MV-4-11 (cell line): ENCODE measurements at regions not wholly inside any gene's neighbourhood (a gene's known extent, or its start where the extent isn't known, plus 50 kb on each side); places are given as distances from the start of the nearest gene placed in this dataset.

Experiments used
- DNase-seq: peaks from one replicate; lab custom pipeline; 2025; lab: John Stamatoyannopoulos, UW

DNA sequence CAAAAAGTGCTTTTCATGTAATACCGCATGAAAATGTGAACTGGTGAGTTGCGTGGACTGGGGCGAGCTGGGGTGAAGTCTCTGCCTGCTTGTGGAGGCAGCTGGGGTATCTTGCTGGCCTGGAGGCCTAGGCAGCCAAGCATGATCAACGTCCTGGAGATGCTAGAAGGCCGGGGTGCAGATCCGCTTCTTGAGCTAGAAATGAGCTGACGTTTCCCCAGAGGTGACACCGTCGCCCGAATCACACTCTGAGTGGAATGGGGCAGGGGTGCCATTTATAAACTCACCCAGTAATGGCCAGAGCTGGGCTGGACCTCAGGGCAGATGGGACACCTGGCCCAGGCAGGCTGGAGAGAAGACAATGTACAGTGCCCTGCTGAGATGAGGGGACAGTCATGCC is 1513.0 kb downstream of the TBC1D22A start:
- DNase-seq: no peak

DNA sequence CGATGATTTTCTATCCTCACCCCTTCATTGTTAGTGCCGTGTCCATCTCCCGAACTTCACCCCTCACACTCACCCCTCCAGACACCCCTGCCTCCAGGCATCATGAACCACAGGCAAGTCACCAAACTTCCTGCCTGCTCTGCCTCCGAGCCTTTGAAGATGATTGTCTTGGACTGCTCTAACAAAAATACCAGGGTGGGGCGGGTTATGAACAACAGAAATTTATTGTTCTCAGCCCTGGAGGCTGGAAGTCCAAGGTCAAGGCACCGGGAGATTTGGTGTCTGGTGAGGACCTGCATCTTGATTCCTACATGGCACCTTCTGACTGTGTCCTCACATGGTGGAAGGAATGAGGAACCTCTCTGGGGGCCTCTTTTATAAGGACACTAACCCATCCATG is 1508.3 kb downstream of the TBC1D22A start:
- no peak for DNase-seq

DNA sequence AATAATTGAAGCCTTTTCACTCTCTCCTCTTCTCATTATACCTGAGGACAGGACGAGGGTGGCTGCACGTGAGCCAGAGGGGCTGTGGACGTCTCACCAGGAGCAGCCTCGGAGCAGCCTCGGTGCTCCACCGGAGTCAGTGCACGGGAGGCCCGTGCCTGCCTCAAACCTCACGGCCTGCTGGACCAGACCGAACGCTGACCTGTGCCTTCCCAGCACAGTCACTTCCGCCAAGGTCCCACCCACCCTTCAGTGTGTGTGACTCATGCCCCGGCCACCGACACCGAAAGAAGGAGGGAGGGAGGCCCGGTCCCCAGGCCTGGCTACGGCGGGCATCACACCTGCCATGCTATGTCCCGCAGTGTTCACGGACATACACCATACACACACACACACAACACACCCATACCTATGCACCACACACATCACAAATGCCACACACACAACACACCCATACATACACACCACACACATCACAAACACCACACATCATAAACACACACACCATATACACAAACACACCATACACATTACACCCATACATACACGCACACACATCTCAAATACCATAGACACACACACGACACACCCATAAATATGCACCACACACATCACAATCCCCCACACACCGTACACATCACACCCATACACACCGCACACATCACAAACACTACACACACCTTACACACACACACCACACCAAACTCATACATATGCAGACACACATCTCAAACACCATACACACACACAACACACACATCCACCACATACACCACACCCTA is 1506.5 kb downstream of the TBC1D22A start:
- no peak for DNase-seq

DNA sequence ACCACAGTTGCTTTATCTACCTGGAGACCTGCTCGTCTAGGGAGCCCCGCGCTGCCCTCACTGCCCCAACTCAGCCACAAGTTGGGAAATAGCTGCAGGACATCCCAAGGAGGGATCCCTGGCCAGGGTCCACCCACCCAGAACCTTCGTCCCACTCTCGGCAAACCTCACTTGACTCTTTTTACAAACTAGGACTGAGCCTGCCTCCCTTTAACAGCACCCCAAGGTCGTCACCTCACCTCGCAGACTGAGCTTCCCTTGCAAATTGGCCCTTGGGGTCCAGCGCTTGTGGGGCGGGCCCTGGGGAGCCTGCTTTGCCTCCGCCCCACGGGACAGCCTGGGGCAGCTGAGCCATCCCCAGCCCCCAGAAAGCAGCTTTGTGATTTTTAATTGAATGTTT is 1505.8 kb downstream of the TBC1D22A start:
- DNase-seq: no peak

DNA sequence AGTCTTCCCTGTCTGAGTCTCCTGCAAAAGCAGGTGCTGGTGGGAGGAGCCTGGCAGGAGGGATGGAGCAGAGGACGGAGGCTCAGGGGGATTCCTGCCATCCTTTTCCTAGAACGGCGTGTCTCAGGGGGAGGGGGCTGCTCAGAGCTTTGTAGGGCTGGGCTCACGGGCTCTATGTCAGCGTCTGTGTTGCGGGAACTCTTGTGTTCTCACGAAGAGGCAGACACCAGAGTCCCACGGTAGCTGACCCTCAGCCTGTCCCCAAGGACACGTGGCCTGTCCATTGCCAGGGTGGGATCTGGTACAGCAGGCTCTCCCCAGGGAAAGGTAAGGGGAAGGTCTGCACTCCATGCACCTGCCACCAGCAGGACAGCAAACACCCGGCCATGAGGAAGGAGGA is 1505.2 kb downstream of the TBC1D22A start:
- DNase-seq: no peak

DNA sequence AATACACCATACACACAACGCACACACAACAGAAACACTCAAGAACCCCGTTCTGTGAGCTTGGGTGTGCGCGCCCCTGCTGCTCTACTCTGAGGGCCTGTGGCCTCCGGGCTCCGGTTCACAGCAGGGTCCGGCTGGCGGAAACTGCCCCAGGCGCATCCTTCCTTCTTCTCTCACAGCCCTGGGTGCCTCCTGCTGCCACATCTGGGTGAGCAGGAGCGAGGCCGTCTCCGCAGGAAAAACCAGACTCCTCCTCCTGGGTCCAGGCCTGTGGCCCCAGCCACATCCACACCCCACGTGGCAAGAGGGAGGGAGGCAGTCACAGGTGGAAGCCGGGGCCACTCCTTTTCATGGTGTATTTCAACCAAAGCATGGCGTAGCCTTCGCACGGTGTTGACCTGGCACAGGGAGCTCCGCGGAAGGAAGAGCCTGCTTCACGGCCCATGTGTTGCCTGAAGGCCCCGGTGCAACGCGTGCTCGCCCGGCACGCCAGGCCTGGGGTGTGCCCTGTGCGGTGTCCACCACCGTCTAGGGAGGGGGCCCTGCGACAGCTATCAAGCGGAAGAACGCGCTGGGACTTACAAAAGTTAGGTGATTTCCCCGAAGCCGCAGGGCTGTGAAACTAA is 1502.7 kb downstream of the TBC1D22A start:
- DNase-seq: no peak

DNA sequence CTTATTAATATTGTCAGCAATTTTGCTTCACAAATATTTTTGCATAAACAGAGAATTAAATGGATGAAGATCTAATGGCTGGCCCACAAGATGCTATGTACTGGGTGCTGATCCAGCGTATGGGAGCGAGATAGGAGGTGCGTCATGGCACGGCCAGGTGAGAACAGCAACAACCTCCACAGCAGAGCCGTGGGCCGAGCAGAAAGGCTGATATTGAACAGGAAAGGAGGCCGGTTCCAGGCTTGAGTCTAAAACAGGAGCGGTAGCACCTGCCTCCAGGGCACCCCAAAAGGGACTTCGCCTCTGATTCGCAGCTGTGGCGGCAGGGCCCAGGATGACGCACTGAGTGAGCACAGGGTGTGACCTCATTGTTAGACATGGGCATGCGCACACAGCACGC is 1502.1 kb downstream of the TBC1D22A start:
- no peak for DNase-seq

DNA sequence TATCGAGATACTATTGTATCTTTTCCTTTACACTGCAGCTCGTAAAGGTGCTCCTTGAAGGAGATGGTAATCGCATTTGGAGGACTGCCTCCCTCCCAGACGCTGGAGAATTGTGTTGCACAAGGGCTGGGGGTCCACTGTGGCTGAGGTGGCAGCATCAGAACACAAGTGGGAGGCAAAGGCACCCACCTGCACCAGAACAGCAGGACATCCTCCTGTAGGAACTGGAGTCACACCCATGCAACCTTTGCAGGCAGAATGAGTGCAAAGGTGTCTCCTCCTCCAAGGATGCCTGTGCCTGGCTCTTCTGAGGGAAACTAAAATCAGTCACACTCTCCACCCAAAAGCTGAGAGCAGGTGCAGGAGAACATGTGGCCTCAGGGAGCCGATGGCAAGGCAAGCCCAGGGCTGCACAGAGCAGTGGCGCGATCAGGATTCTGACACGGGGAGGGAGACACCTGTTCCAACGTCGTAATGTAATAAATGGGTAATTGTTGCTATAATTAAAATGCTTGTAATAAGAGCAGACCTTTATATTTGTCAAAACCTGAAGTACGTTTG is 1501.4 kb downstream of the TBC1D22A start:
- no peak for DNase-seq

DNA sequence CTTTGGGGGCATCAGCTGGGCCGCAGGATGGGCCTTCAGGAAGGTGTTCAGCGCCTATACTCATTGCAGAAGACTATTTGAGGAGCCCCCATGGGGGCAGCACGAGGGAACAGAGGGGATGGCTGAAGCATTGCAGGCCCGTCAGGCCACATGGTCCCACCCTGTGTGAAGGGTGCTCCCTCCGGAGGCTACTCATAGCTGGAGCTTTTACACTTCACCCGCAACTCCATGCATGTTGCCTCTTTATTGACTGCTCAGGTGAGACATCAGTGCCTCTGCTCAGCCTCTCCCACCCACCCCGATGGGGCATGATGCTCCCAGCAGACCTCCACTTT is 1500.9 kb downstream of the TBC1D22A start:
- no peak for DNase-seq

DNA sequence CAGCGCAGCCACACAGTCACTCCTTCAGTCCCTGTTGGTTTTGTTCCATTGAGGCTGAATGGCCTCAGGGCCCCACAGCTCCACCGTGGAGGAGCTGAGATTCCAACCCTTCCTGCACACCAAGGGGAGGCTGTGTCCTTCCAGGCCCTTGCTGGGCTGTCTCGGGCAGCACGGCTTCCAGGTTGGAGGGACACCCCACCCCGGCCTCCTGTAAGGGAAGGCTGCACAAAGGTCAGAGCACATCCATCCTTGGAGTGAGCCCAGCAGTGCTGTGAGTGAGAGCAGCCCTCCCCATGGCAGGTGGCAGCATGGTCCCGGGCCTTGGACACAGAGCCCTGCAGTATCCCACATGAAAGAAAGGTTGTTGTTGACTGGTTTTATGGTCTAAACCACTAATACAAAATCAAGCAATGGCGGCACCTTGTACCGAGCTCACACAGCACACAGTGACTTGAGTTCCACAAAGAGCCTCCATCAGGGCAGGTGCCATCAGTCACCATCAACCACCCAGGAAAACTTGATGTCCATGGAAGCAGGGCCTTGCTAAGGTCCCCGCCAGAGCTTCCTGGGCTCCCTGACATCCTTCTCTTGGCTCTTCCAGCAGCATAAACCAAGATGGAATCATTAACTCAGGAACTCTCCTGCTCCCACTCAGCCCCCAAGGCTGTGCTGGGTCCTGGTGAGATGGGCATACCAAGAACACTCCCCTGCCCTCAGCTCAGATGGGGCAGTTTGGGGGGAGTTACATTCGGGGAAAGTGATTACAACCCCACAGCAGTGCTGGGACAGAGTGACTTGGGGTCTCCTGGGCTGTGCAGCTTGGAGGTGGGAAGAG is 1500.4 kb downstream of the TBC1D22A start:
- no peak for DNase-seq

DNA sequence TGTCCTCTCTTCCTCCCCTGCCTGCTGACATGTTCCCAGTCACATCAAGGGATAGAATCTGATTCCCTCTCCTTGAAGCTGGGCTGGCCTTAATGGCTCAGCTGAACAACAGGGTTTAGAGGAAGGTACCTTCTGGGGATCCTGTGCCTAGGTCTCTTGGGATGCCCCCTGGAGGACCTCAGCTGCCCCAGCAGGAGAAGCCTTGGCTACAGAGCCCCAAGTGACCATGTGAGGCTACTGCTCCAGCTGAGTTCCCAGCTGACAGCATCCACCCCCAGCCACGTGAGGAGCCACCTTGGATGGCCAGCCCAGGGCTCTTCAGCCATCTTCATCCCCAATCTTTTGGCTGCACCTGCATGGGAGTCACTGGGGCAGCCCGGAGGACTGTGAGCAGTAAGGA is 1499.3 kb downstream of the TBC1D22A start:
- no peak for DNase-seq

DNA sequence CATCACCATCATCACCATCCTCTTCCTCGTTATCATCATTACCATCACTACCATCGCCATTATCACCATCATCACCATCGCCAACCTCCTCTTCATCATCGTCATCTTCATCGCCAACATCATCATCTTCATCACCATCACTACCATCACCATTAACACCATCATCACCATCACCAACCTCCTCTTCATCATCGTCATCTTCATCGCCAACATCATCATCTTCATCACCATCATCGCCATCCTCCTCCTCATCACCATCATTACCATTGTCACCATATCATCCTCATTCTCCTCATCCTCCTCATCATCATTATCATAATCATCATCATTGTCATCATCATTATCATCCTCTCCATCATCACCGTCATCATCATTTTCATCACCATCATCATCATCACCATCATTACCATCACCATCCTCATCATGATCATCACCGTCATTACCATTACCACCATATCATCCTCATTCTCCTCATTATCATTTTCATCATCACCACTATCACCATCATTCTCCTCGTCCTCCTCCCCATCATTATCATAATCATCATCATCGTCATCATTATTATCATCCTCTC is 1498.7 kb downstream of the TBC1D22A start:
- DNase-seq: no peak

DNA sequence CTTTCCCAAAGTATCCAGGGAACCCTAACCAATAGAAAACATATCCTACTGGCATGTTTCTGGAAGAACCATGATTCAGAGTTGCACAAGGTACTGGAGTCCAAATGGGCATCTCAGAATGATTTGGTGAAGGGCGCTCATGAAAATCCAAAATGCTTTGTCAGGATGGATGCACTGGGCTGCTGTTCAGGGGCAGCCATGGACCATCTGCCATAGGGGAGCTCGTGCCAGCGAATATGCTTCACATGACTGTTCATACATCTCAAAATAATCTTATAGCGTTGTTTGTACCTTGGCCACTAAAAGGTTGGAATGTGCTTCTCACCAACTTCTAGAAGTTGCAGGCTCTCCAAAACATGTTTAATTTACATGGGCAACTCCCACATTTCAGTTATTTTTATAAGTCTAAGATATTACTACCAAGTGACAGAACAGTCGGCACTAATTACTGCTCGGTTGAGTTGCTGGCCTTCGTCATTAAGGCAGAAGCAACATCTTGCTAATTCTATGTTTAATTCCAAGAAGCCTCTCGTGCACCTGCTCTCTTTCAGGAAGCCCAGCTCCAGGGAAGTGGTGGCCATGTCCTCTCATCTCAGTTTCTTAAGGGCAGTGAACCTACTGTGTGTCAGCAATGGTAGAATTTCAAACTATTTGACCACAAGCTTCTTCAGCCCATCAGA is 1497.7 kb downstream of the TBC1D22A start:
- no peak for DNase-seq

DNA sequence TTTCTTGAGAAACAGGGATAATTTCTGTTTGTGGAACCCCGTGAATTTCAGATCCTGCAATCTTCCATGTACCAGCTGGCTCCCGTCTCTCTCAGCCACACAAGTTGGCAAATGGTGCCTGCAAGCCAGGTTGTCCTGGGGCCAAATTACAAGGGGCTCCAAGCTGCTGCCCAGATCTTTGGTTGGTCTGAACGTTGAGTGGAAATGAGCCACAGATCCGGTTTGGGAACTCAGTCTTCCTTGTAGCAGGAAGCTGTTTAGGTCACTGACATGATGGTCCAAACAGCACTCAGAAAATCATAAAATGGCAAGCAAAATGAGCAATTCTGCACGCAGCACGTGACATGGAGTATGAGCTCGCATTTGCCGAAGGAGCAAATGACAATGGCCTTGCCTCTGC is 1496.4 kb downstream of the TBC1D22A start:
- no peak for DNase-seq

DNA sequence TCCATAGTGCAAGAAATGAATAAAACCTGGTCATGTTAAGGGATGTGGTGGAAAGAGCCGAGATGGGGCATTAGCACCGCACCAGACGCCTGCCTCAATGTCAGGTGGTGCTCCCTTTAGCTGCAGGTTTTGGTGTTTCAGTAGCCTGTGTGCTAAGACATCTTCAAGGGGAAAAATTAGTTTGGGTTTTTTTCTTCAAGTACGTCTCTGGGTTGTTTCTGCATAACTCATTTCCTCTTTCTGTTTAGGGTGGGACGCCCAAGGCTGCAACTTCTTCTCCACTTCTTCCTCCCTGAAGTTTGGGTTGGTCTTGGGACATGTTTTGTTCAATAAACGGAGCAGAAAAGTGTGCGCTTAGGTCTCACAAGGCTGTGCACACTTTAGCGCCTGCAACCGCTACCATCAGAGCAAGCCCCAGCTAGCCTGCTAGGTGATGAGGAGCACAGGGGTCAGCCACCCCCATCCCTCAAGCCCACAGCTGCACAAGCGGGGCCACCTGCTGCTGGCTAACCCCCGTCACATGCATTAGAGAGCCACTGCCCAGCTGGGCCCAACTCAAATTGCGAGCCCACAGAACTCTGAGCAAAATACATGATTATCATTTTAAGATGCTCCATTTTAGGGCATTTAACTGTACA is 1495.7 kb downstream of the TBC1D22A start:
- DNase-seq: peak; percentile 78

DNA sequence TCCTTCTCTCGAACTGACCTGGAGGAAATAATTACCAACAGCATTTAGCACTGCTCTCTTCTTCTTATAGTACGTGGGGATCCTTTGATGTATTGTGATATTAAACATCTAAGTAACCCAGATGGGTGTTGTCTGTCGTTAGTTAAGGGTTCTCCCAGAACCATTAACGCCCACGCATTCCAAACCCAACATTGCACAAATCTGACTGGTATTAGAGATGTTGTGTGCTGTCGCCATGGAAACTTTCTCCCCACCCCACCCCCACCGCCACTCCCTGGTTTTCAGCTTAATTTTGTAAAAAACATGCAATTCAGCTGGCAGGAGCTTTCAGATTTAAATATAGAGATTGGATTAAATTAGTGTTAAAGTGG is 1495.2 kb downstream of the TBC1D22A start:
- DNase-seq: no peak

DNA sequence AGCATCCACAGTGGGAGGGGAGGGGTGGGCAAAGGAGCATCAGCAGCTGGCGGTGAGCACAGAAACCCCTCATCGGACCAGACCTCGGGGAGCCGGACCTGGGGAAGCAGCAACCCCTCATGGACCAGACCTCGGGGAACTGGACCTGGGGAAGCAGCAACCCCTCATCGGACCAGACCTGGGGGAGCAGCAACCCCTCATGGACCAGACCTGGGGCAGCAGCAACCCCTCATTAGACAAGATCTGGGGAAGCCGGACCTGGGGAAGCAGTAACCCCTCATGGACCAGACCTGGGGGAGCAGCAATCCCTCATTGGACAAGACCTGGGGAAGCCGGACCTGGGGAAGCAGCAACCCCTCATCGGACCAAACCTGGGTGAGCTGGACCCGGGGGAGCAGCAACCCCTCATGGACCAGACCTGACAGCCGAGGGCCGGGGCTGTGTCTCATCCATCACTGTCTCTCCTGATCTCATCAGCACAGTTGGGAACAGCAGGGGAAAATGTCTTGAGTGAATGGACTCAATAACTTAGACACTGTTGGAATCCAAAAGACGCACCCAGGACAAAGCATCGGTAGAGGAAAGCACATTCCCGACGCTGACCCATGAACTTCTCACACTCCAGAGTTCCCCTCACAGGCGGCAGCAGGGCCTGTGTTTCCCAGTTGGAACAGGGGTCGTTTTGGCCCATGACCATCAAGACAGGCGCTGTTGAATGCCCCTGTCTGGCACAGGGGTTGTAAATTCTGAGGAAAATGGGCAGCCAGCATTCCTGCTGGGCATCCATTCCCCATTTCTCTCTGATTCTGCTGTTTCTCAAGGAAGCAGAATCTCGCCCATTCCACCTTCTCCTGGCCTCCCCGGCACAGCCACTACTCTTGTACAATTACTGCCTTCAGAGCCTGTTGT is 1494.6 kb downstream of the TBC1D22A start:
- no peak for DNase-seq

DNA sequence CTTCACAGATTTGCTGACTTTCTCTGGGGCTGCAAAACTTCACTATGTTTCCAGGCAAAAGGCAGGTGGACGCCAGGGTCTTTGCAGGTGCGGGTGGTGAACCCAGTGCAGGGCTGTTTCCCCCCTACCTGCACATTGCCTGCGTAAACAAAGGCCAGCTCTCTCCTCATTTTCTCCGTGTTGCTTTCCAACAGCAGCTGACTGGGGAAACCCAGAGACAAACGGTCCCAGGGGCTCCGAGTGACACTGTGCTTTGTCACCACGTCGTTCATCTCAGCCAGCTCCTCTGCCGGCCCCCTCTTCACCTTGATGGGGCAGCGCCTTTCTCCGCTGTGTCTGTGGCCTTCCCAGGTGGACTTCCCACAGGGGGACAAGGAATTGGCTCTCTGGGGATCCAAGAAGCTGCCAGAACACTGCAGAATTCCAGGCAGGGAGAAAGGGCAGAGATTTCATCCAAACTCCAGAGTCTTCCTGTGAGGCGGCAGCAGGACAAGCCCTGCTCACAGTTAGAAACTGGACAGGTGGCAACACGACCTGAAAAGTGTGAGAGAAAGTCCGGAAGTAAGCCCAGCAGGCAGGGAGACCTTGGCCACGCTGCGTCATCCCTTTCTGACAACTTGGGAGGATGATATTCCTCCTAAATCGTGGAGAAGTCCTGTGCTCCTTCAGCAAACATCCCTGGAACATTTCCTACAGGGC is 1493.7 kb downstream of the TBC1D22A start:
- DNase-seq: no peak

DNA sequence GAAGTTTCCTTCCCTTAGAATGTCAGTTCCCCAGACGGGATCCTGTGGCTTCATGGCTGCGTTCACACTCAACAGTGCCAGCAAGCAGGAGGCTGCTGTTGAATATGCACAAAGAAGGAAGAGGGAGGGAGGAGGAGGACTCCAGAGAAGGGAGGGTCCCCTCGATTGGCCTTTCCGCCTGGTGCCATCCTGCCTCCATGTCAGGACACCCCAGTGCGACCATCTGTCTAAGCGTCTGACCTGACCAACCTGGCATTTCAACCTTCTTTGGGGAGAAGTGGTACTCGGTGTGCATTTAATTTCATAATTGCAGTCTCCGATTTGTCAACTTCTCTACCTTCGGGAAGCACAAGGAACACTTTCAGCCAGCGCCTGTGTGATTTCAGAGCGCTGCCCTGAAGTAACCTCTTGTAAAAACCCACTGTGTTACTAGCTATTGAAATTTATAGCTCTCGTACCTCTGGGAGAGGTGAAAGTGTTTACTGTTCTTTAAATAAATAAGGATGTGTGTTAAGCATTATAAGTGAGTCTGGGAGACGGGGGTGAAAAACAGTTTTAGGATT is 1491.9 kb downstream of the TBC1D22A start:
- no peak for DNase-seq
